ENCODE measurements at regions not wholly inside any gene's neighbourhood (a gene's known extent, or its start where the extent isn't known, plus 50 kb on each side); places are given as distances from the start of the nearest gene placed in this dataset.

DNA sequence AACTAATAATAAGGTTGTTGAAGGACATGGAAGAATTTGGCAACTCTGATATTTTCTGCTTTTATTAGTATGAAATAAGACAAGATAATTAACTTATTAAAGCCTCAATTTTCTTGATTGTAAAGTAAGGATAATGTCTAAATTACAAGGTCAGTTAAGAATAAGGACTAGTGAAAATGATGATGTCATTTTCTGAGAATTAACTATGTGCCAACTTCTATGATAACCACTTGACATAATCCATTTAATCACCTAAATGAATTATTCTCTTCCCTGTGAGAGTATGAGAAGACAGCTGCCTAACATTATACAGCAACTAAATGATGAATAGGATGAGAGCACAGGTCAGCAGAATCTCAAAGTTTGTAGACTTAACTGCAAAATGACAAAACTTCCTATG, 1153.4 kb upstream of the POT1 start:
- intact Hi-C loops (cut with DNase I), result no loop called here
- Histone ChIP-seq H3K27me3 (no peaks in the 10 kb centered on the region), H3K9me3 (replicated peaks in 1 of 3) (peaks cover 0 to 6% (median 0%) of the 10 kb centered on the region in 3 donors), H3K4me3 (no peak overlapping the region), H3K27ac (no peak overlapping the region), H3K36me3 (replicated peaks in 1 of 2) (no peaks in the 10 kb centered on the region), H3K4me1 (replicated peaks in 1 of 2) (no peaks in the 10 kb centered on the region)
- TF ChIP-seq, protein P1, sequence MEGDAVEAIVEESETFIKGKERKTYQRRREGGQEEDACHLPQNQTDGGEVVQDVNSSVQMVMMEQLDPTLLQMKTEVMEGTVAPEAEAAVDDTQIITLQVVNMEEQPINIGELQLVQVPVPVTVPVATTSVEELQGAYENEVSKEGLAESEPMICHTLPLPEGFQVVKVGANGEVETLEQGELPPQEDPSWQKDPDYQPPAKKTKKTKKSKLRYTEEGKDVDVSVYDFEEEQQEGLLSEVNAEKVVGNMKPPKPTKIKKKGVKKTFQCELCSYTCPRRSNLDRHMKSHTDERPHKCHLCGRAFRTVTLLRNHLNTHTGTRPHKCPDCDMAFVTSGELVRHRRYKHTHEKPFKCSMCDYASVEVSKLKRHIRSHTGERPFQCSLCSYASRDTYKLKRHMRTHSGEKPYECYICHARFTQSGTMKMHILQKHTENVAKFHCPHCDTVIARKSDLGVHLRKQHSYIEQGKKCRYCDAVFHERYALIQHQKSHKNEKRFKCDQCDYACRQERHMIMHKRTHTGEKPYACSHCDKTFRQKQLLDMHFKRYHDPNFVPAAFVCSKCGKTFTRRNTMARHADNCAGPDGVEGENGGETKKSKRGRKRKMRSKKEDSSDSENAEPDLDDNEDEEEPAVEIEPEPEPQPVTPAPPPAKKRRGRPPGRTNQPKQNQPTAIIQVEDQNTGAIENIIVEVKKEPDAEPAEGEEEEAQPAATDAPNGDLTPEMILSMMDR (IDR thresholded peaks at IDR 0.05), result no peak
- no peak for TF ChIP-seq POLR2A (IDR thresholded peaks at IDR 0.05)
- DNase-seq, result no peak

DNA sequence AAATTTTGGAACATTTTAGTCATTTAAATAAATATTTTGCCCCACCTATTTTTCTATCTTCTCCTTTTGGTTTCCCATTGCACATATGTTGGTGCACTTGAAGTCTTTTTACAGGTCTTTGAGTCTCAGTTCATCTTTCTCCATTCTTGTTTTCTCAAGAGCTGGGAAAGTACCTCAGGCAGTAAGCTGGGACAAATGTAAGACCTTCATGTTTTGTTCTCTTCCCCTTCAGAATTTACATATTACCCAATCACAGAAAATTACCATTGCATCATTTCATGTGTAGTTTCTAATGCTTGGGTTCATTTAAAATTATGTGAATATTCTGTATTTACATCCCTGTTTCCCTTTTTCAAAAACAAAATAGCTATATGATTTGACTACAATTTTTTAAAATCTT, 1150.0 kb upstream of the POT1 start:
- H3K27ac ChIP-seq, result no peak overlapping the region
- no peaks in the 10 kb centered on the region for H3K27me3 ChIP-seq
- no peaks in the 10 kb centered on the region for H3K9me3 ChIP-seq (replicated peaks in 1 of 3)
- H3K4me1 ChIP-seq (replicated peaks in 1 of 2), result no peaks in the 10 kb centered on the region
- no peak for TF ChIP-seq POLR2A (IDR thresholded peaks at IDR 0.05)
- TF ChIP-seq, protein P1 (IDR thresholded peaks at IDR 0.05), result no peak
- no peak for DNase-seq
- intact Hi-C loops (cut with DNase I), result no loop called here
- no peak overlapping the region for H3K4me3 ChIP-seq
- no peaks in the 10 kb centered on the region for H3K36me3 ChIP-seq (replicated peaks in 1 of 2)

DNA sequence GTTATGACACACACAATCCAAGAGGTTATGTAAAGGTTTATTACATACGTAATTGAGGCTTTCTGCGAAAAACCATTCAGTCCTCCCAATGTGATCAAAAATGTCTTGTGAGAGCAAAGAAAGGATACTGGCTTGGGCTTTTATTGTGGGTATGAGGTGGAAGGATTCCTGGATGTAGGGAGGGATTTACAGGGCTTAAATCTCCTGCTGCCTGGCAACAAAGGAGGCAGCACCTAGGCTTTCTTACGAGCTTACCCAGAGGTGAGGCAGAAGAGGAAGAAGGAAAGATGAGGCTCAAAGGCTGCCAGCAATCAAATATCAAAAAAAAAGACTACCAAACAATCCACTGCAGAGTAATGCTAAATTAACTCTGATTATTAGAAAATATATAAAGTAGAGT, 1149.5 kb upstream of the POT1 start:
- Histone ChIP-seq H3K27ac (no peak overlapping the region), H3K9me3 (replicated peaks in 1 of 3) (no peaks in the 10 kb centered on the region), H3K4me1 (replicated peaks in 1 of 2) (no peaks in the 10 kb centered on the region), H3K36me3 (replicated peaks in 1 of 2) (no peaks in the 10 kb centered on the region), H3K4me3 (no peak overlapping the region), H3K27me3 (no peaks in the 10 kb centered on the region)
- intact Hi-C loops (cut with DNase I), result no loop called here
- TF ChIP-seq, protein P1 (IDR thresholded peaks at IDR 0.05), result no peak
- no peak for TF ChIP-seq POLR2A (IDR thresholded peaks at IDR 0.05)
- 65 to 81% (median 75%) methylated on average over 3 of the region's 3 CpGs for WGBS, 4 donors
- no peak for DNase-seq

DNA sequence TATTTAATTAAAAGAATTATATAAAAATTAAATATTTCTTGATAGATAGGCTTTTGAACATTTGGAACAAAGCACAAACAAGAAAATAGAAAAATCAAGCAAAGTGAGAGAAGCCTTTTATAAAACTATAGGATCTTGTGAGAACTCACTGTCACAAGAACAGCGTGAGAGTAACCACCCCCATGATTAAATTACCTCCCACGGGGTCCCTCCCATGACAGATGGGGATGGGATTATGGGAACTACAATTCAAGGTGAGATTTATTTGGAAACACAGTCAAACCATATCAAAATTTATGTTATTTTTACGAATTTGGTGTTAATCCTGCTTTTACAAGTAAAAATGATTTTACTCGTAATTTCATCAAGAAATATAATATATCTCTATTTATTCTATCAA, 1136.1 kb upstream of the POT1 start:
- H3K27me3 ChIP-seq, result no peaks in the 10 kb centered on the region
- H3K9me3 ChIP-seq (replicated peaks in 1 of 3), result peaks cover 0 to 7% (median 0%) of the 10 kb centered on the region in 3 donors
- TF ChIP-seq, protein P1 (IDR thresholded peaks at IDR 0.05), result no peak
- TF ChIP-seq POLR2A (IDR thresholded peaks at IDR 0.05), result no peak
- H3K27ac ChIP-seq, result no peak overlapping the region
- 56 to 70% (median 69%) methylated on average over 4 of the region's 4 CpGs for WGBS, 4 donors
- no peaks in the 10 kb centered on the region for H3K4me1 ChIP-seq (replicated peaks in 1 of 2)
- no peaks in the 10 kb centered on the region for H3K36me3 ChIP-seq (replicated peaks in 1 of 2)
- no peak for DNase-seq
- intact Hi-C loops (cut with DNase I), result no loop called here
- H3K4me3 ChIP-seq, result no peak overlapping the region

All from adrenal gland (tissue), 9 donors.